AG10803 (cell line): ENCODE measurements at regions not wholly inside any gene's neighbourhood (a gene's known extent, or its start where the extent isn't known, plus 50 kb on each side); places are given as distances from the start of the nearest gene placed in this dataset.

Experiments used
- DNase-seq: peaks from one replicate; pipeline ENCODE4 v3.0.0; 2010; ENCODE audit warnings: low read depth
- H3K4me3 ChIP-seq: 2 replicates; pipeline ENCODE4 v1.5.1; 2011; ENCODE audit warnings: mild to moderate bottlenecking, low read length, control low read depth
- CTCF ChIP-seq: conservative IDR thresholded peaks from 2 replicates; pipeline ENCODE4 v1.5.1; 2011; ENCODE audit warnings: mild to moderate bottlenecking, low read length, control low read depth, inconsistent platforms

DNA sequence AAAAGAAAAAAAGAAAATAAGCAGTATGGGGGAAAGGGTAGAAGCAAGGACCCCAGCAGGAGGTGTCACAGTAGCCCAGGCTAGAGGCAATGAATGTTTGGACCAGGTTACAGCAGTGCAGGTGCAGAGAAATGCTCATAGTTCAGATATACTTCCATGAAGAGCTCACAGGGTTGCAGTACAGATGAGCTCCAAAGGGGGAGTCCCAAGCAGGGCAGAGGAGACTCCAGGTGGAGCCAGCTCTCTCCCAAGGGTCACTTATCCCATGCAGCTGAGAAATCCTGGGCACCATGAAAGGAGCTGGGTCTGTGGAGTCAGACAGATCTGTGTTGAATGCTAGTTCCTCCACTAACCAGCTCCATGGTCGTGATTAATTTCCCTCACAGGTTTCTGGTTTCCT, 174.9 kb downstream of the C7orf25 start:
- DNase-seq, result no peak
- H3K4me3 ChIP-seq, result no peak overlapping the region
- peak; percentile 24 for TF ChIP-seq CTCF

DNA sequence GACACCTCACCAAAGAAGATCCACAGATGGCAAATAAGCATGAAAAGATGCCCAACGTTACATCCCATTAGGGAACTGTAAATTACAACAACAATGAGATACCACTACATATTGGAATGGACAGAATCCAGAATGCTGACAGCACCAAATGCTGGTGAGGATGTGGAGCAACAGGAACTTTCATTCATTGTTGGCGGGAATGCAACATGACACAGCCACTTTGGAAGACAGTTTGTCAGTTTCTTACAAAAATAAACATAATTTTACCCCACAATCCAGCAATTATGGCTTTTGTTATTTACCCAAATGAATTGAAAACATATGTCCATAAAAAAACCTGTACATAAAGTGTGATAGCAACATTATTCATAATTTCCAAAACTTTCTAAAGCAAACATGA, 176.8 kb downstream of the C7orf25 start:
- no peak overlapping the region for H3K4me3 ChIP-seq
- no peak for TF ChIP-seq CTCF
- DNase-seq, result peak; percentile 56

GRCh38 chr7:42734568-42734967, 177.3 kb downstream of the C7orf25 start:
- DNase-seq, result peak; percentile 39
- no peak for TF ChIP-seq CTCF
- H3K4me3 ChIP-seq, result no peak overlapping the region

DNA sequence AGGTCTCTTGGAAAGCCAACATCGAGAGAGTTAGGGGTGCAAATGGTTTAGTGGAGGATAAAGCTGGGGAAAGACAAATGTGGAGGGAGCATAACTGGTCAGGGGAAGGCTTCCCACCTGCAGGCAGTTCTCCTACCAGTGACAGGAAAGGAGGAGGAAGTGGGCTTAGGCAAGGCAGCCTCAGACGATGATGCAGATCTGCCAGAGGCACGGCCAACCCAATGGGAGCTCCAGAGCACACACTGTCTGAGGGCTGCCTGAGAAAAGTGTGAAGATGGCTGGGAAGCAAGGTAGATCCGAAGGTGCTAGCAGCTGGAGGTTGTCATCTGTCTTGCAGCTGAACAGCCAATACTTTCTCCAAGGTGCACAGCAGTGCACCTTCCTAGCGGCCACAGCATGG, 178.8 kb downstream of the C7orf25 start:
- TF ChIP-seq CTCF, result no peak
- no peak for DNase-seq

GRCh38 chr7:42730586-42730985, 181.3 kb downstream of the C7orf25 start:
- TF ChIP-seq CTCF, result no peak
- H3K4me3 ChIP-seq, result no peak overlapping the region
- DNase-seq, result no peak

More for the DNA sequence above, 178.8 kb downstream of the C7orf25 start:
- H3K4me3 ChIP-seq, result no peak overlapping the region

- H3K4me3 ChIP-seq, result no peak overlapping the region
- no peak for DNase-seq
- TF ChIP-seq CTCF, result no peak
These were observed 182.7 kb downstream of the C7orf25 start for GRCh38 chr7:42729053-42729765.

- no peak overlapping the region for H3K4me3 ChIP-seq
- DNase-seq, result no peak
- TF ChIP-seq CTCF, result no peak
These were observed 184.4 kb downstream of the C7orf25 start for GRCh38 chr7:42727451-42727850.
